ENCODE measurements at regions not wholly inside any gene's neighbourhood (a gene's known extent, or its start where the extent isn't known, plus 50 kb on each side); places are given as distances from the start of the nearest gene placed in this dataset.

- Histone ChIP-seq H3K27me3 (ENCODE audit: control insufficient read depth, insufficient read depth, low read length) (no peaks in the 10 kb centered on the region), H3K4me1 (no peaks in the 10 kb centered on the region), H3K36me3 (ENCODE audit: control insufficient read depth, insufficient read depth, low read length) (no peaks in the 10 kb centered on the region), H3K9ac (no peak overlapping the region), H3K4me2 (ENCODE audit: low read length) (no peak overlapping the region), H3K27ac (no peak overlapping the region), H3K4me3 (ENCODE audit: low read depth, low read length) (no peak overlapping the region), H3K9me3 (ENCODE audit: control insufficient read depth, low read length) (no peaks in the 10 kb centered on the region), H2AFZ (no peak overlapping the region), H3K79me2 (no peaks in the 10 kb centered on the region)
- no peak for TF ChIP-seq CTCF (IDR thresholded peaks at IDR 0.05)
These were observed 596.7 kb upstream of the UBE2E2 start for GRCh38 chr3:22606461-22606860.

- no peak for TF ChIP-seq CTCF (IDR thresholded peaks at IDR 0.05)
- Histone ChIP-seq H3K27me3 (ENCODE audit: control insufficient read depth, insufficient read depth, low read length) (no peaks in the 10 kb centered on the region), H3K79me2 (no peaks in the 10 kb centered on the region), H3K9me3 (ENCODE audit: control insufficient read depth, low read length) (no peaks in the 10 kb centered on the region), H3K4me3 (ENCODE audit: low read depth, low read length) (no peak overlapping the region), H3K4me2 (ENCODE audit: low read length) (no peak overlapping the region), H3K4me1 (no peaks in the 10 kb centered on the region), H3K27ac (no peak overlapping the region), H2AFZ (no peak overlapping the region), H3K9ac (no peak overlapping the region), H3K36me3 (ENCODE audit: control insufficient read depth, insufficient read depth, low read length) (no peaks in the 10 kb centered on the region)
These were observed 596.2 kb upstream of the UBE2E2 start for GRCh38 chr3:22606938-22607337.

- H3K9me3 ChIP-seq (ENCODE audit: control insufficient read depth, low read length), result no peaks in the 10 kb centered on the region
These were observed 595.0 kb upstream of the UBE2E2 start for GRCh38 chr3:22608093-22608492.

GRCh38 chr3:22608721-22609120 is 594.4 kb upstream of the UBE2E2 start:
- no peak overlapping the region for H3K9ac ChIP-seq
- no peak overlapping the region for H3K27ac ChIP-seq
- TF ChIP-seq CTCF (IDR thresholded peaks at IDR 0.05), result no peak
- no peaks in the 10 kb centered on the region for H3K27me3 ChIP-seq (ENCODE audit: control insufficient read depth, insufficient read depth, low read length)
- no peaks in the 10 kb centered on the region for H3K4me1 ChIP-seq
- no peaks in the 10 kb centered on the region for H3K9me3 ChIP-seq (ENCODE audit: control insufficient read depth, low read length)
- H3K36me3 ChIP-seq (ENCODE audit: control insufficient read depth, insufficient read depth, low read length), result no peaks in the 10 kb centered on the region
- H3K4me3 ChIP-seq (ENCODE audit: low read depth, low read length), result no peak overlapping the region
- H3K4me2 ChIP-seq (ENCODE audit: low read length), result no peak overlapping the region
- no peak overlapping the region for H2AFZ ChIP-seq
- no peaks in the 10 kb centered on the region for H3K79me2 ChIP-seq

More at GRCh38 chr3:22608093-22608492, 595.0 kb upstream of the UBE2E2 start:
- no peaks in the 10 kb centered on the region for H3K4me1 ChIP-seq
- no peak overlapping the region for H3K4me3 ChIP-seq (ENCODE audit: low read depth, low read length)
- H3K27me3 ChIP-seq (ENCODE audit: control insufficient read depth, insufficient read depth, low read length), result no peaks in the 10 kb centered on the region
- H3K27ac ChIP-seq, result no peak overlapping the region
- no peaks in the 10 kb centered on the region for H3K36me3 ChIP-seq (ENCODE audit: control insufficient read depth, insufficient read depth, low read length)
- no peaks in the 10 kb centered on the region for H3K79me2 ChIP-seq
- no peak overlapping the region for H3K4me2 ChIP-seq (ENCODE audit: low read length)
- H2AFZ ChIP-seq, result no peak overlapping the region
- no peak for TF ChIP-seq CTCF (IDR thresholded peaks at IDR 0.05)
- H3K9ac ChIP-seq, result no peak overlapping the region

GRCh38 chr3:22609139-22609538 is 594.0 kb upstream of the UBE2E2 start:
- Histone ChIP-seq H3K9me3 (ENCODE audit: control insufficient read depth, low read length) (no peaks in the 10 kb centered on the region), H3K27ac (no peak overlapping the region), H3K79me2 (no peaks in the 10 kb centered on the region), H3K4me3 (ENCODE audit: low read depth, low read length) (no peak overlapping the region), H2AFZ (no peak overlapping the region), H3K4me2 (ENCODE audit: low read length) (no peak overlapping the region), H3K4me1 (no peaks in the 10 kb centered on the region), H3K9ac (no peak overlapping the region), H3K27me3 (ENCODE audit: control insufficient read depth, insufficient read depth, low read length) (no peaks in the 10 kb centered on the region), H3K36me3 (ENCODE audit: control insufficient read depth, insufficient read depth, low read length) (no peaks in the 10 kb centered on the region)
- no peak for TF ChIP-seq CTCF (IDR thresholded peaks at IDR 0.05)

Data from parathyroid adenoma (tissue), 2 donors.